Endothelial cell of umbilical vein (primary cell): ENCODE measurements at regions not wholly inside any gene's neighbourhood (a gene's known extent, or its start where the extent isn't known, plus 50 kb on each side); places are given as distances from the start of the nearest gene placed in this dataset.

Source experiments
- BruUV-seq: library from RNA; stranded (reverse); fragments of 400-500 nt; replicated peaks from 2 replicates; lab custom pipeline; 2021; lab: Mats Ljungman, UMichigan
- CTCF ChIA-PET: fragments of 300-600, 350-600 bp; sonication (Branson Sonifier 250); formaldehyde crosslinking; loops from one replicate; lab custom pipeline; 2021; ENCODE audit warnings: antibody characterized with exemption, inconsistent platforms; lab: Charles Lee
- POLR2A ChIA-PET: fragments of 300-600, 350-600 bp; sonication (Branson Sonifier 250); formaldehyde crosslinking; loops from one replicate; lab custom pipeline; 2021; ENCODE audit warnings: antibody characterized with exemption, inconsistent platforms; lab: Charles Lee
- DNase-seq: peaks from one replicate; pipeline ENCODE4 v3.0.0-alpha.2; 2011; ENCODE audit warnings: low read depth, low spot score
- FAIRE-seq: peaks from 2 replicates; lab custom pipeline; 2011; peaks lifted over from hg19 to GRCh38; lab: Jason Lieb, UNC
- H2AFZ ChIP-seq: 2 replicates; pipeline ENCODE4 v1.6.0; 2012; ENCODE audit warnings: low read depth, low read length, control low read depth, inconsistent platforms
- H3K27ac ChIP-seq: 2 replicates; pipeline ENCODE4 v1.5.1; 2011; ENCODE audit warnings: low read depth, mild to moderate bottlenecking, control low read depth, low read length, moderate library complexity; ENCODE audit not compliant: insufficient read depth
- H3K27me3 ChIP-seq, 2 experiments: 2 replicates each; pipeline versions ENCODE4 v1.6.0 to v1.6.1; 2011; ENCODE audit warnings: low read length in 2 of 2, mixed read lengths in 1 of 2; ENCODE audit not compliant: control insufficient read depth in 2 of 2, insufficient read depth in 2 of 2
- H3K36me3 ChIP-seq, 2 experiments: 2 replicates in 1 of 2; 3 replicates in 1 of 2; pipeline ENCODE4 v1.5.1; 2011; ENCODE audit warnings: low read length in 2 of 2, mild to moderate bottlenecking in 1 of 2, moderate library complexity in 1 of 2; ENCODE audit not compliant: control insufficient read depth in 2 of 2, insufficient read depth in 2 of 2; ENCODE audit errors: extremely low read depth in 1 of 2
- H3K4me1 ChIP-seq: 3 replicates; pipeline ENCODE4 v1.5.1; 2011; ENCODE audit warnings: mild to moderate bottlenecking, low read length; ENCODE audit not compliant: control insufficient read depth, insufficient read depth; ENCODE audit errors: extremely low read depth
- H3K4me2 ChIP-seq: 2 replicates; pipeline ENCODE4 v1.6.1; 2011; ENCODE audit warnings: low read length, control low read depth, mixed read lengths; ENCODE audit not compliant: insufficient read depth
- H3K4me3 ChIP-seq, 3 experiments: fragments of 200-600 bp in 1 of 3; sonication (generic), shearing (Covaris generic) in 1 of 3; replicated peaks in 1 of 3; 2 replicates each; pipeline ENCODE4 v1.5.1; 2011 to 2016; ENCODE audit warnings: control low read depth in 3 of 3, low read length in 3 of 3, mild to moderate bottlenecking in 2 of 3, inconsistent platforms in 1 of 3, low read depth in 1 of 3, moderate library complexity in 1 of 3; ENCODE audit not compliant: insufficient read depth in 1 of 3
- H3K79me2 ChIP-seq: 2 replicates; pipeline ENCODE4 v1.6.0; 2012; ENCODE audit warnings: low read length, inconsistent platforms; ENCODE audit not compliant: control insufficient read depth, insufficient read depth
- H3K9ac ChIP-seq: replicated peaks from 2 replicates; pipeline ENCODE3; 2011; ENCODE audit warnings: low read length, control low read depth; ENCODE audit not compliant: insufficient read depth; ENCODE audit errors: extremely low read depth
- H3K9me1 ChIP-seq: replicated peaks from 3 replicates; pipeline ENCODE4 v1.6.0; 2011; ENCODE audit warnings: mild to moderate bottlenecking, low read length; ENCODE audit not compliant: control insufficient read depth, insufficient read depth; ENCODE audit errors: extremely low read depth
- H3K9me3 ChIP-seq: replicated peaks from 2 replicates; pipeline ENCODE4 v1.5.1; 2012; ENCODE audit warnings: low read length, inconsistent platforms; ENCODE audit not compliant: control insufficient read depth, insufficient read depth
- H4K20me1 ChIP-seq: replicated peaks from 2 replicates; pipeline ENCODE3; 2011; ENCODE audit warnings: mild to moderate bottlenecking, low read length; ENCODE audit not compliant: control insufficient read depth, insufficient read depth; ENCODE audit errors: extremely low read depth
- EZH2 ChIP-seq: IDR thresholded peaks from 2 replicates; pipeline ENCODE4 v1.6.1; 2012; ENCODE audit warnings: borderline replicate concordance, low read depth, mild to moderate bottlenecking, moderate library complexity, low read length, inconsistent platforms; ENCODE audit not compliant: severe bottlenecking
- FOS ChIP-seq: IDR thresholded peaks from 2 replicates; pipeline ENCODE4 v1.6.1; 2011; ENCODE audit warnings: mild to moderate bottlenecking, low read length, moderate library complexity, borderline replicate concordance; ENCODE audit not compliant: insufficient read depth
- GATA2 ChIP-seq: IDR thresholded peaks from 2 replicates; pipeline ENCODE4 v1.7.0; 2011; ENCODE audit warnings: low read depth, mild to moderate bottlenecking, moderate library complexity, mixed read lengths, low read length; ENCODE audit not compliant: insufficient read length, insufficient read depth
- JUN ChIP-seq: IDR thresholded peaks from 2 replicates; pipeline ENCODE4 v1.6.1; 2011; ENCODE audit warnings: borderline replicate concordance, low read depth; ENCODE audit not compliant: insufficient read length, insufficient read depth
- MAX ChIP-seq: IDR thresholded peaks from 2 replicates; pipeline ENCODE4 v1.6.1; 2011; ENCODE audit not compliant: insufficient read depth, insufficient read length
- MYC ChIP-seq: IDR thresholded peaks from one replicate; pipeline ENCODE4 v1.6.1; 2011; ENCODE audit warnings: mild to moderate bottlenecking, low read depth, low read length
- POLR2A ChIP-seq: IDR thresholded peaks from 2 replicates; pipeline ENCODE4 v1.6.1; 2012; ENCODE audit warnings: low read depth, mild to moderate bottlenecking, control low read depth, low read length
- POLR2AphosphoS5 ChIP-seq: IDR thresholded peaks from 2 replicates; pipeline ENCODE4 v1.6.1; 2012; ENCODE audit warnings: low read depth, mild to moderate bottlenecking, control low read depth, low read length, moderate library complexity; ENCODE audit not compliant: insufficient read depth
- dilution Hi-C: fragments of 300-500 bp; cut with MboI; formaldehyde crosslinking; loops from one replicate; pipeline ENCODE4 v1.15.0; 2019; ENCODE audit warnings: low sequenced_read_pairs; ENCODE audit not compliant: extremely low pct_ligation_motif_present
- intact Hi-C: fragments of 100-400 bp; cut with micrococcal nuclease; formaldehyde crosslinking; loops from one replicate; pipeline ENCODE4 v1.10.0; 2022
- TF ChIP-seq, protein P1 (sequence below), 2 donors: IDR thresholded peaks; 1 replicate in 1 of 2; 2 replicates in 1 of 2; pipeline ENCODE4 v1.5.1; 2011; ENCODE audit warnings: low read length in 2 of 2, mild to moderate bottlenecking in 2 of 2, moderate library complexity in 2 of 2, control low read depth in 1 of 2, inconsistent platforms in 1 of 2, low read depth in 1 of 2; ENCODE audit not compliant: insufficient read depth in 1 of 2; ENCODE audit errors: extremely low read depth in 1 of 2

DNA sequence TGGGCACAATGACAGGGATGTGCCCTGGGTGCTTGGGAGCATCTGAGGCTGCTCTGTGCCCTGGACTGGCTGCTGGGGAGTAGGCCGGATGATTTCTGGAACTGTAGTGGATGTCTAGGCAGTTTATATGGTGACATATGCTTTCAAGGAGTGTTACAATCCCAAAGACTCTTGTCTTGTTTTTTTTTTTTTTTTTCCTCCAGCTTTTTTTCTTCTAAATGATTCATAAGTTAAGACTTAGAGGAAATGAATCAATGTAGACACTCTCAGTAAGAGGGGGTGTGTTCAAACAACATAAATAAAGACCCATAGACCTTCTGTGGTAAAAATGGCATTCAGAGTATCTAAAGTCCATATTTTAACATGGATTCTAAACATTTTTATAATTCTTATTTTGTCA, 706.1 kb upstream of the GOLIM4 start:
- H3K9ac ChIP-seq = peak overlapping the region; percentile 24

More for the DNA sequence above, 706.1 kb upstream of the GOLIM4 start:
- DNase-seq = peak; percentile 69
- Histone ChIP-seq H3K4me3 (no peak overlapping the region), H3K27ac (peak overlapping the region; percentile 74), H3K36me3 (no peaks in the 10 kb centered on the region), H3K4me2 (peak overlapping the region; percentile 37), H3K9me3 (no peaks in the 10 kb centered on the region), H3K9me1 (no peaks in the 10 kb centered on the region), H3K4me1 (peaks cover 19% of the 10 kb centered on the region), H3K27me3 (no peaks in the 10 kb centered on the region), H3K79me2 (no peaks in the 10 kb centered on the region), H2AFZ (peak overlapping the region; percentile 86), H4K20me1 (no peaks in the 10 kb centered on the region)
- TF ChIP-seq JUN (peak; percentile 63), MYC (no peak), FOS (peak; percentile 91), POLR2AphosphoS5 (no peak), EZH2 (no peak), GATA2 (peak; percentile 12), POLR2A (no peak), MAX (no peak)
- TF ChIP-seq, protein P1, sequence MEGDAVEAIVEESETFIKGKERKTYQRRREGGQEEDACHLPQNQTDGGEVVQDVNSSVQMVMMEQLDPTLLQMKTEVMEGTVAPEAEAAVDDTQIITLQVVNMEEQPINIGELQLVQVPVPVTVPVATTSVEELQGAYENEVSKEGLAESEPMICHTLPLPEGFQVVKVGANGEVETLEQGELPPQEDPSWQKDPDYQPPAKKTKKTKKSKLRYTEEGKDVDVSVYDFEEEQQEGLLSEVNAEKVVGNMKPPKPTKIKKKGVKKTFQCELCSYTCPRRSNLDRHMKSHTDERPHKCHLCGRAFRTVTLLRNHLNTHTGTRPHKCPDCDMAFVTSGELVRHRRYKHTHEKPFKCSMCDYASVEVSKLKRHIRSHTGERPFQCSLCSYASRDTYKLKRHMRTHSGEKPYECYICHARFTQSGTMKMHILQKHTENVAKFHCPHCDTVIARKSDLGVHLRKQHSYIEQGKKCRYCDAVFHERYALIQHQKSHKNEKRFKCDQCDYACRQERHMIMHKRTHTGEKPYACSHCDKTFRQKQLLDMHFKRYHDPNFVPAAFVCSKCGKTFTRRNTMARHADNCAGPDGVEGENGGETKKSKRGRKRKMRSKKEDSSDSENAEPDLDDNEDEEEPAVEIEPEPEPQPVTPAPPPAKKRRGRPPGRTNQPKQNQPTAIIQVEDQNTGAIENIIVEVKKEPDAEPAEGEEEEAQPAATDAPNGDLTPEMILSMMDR (IDR thresholded peaks at IDR 0.05; ENCODE audit: extremely low read depth in 1 of 2, insufficient read depth in 1 of 2, low read depth in 1 of 2, low read length in 2 of 2) = no peak
- FAIRE-seq = no peak
- ChIA-PET CTCF (interaction anchor here (0.6 to 1.2 kb wide), 3 partner anchors 27 to 590 kb away, joined by 3 to 9 read pairs (median 4); no protein-coding TSS in a partner anchor), POLR2A (no interaction called here)
- dilution Hi-C loops = no loop called here
- no TSS peak for BruUV-seq
- intact Hi-C loops = no loop called here
